H1 (cell line): ENCODE measurements at regions not wholly inside any gene's neighbourhood (a gene's known extent, or its start where the extent isn't known, plus 50 kb on each side); places are given as distances from the start of the nearest gene placed in this dataset.

Source experiments
- CTCF ChIA-PET: fragments of 300-600 bp; sonication (Branson Sonifier 250); formaldehyde crosslinking; loops from one replicate; lab custom pipeline; 2021; ENCODE audit not compliant: partially characterized antibody; lab: Charles Lee
- POLR2A ChIA-PET: fragments of 300-600 bp; sonication (Branson Sonifier 250); formaldehyde crosslinking; loops from one replicate; lab custom pipeline; 2021; ENCODE audit warnings: inconsistent platforms; ENCODE audit not compliant: partially characterized antibody; lab: Charles Lee
- DNase-seq, 2 experiments: peaks; one replicate each; pipeline versions ENCODE4 v3.0.0 to v3.0.0-alpha.2; 2010 to 2022; ENCODE audit warnings: low spot score in 2 of 2, low read depth in 1 of 2, mixed read lengths in 1 of 2
- FAIRE-seq: peaks from 2 replicates; lab custom pipeline; 2011; peaks lifted over from hg19 to GRCh38; lab: Jason Lieb, UNC
- H2AFZ ChIP-seq: 2 replicates; pipeline ENCODE4 v1.8.1; 2012; ENCODE audit warnings: low read length, inconsistent platforms
- H2AK5ac ChIP-seq: 2 replicates; pipeline ENCODE4 v1.6.1; 2013; ENCODE audit warnings: low read depth, low read length
- H2BK120ac ChIP-seq: replicated peaks from 2 replicates; pipeline ENCODE3; 2013; ENCODE audit warnings: low read depth, low read length, inconsistent platforms
- H2BK12ac ChIP-seq: 2 replicates; pipeline ENCODE4 v1.6.1; 2013; ENCODE audit warnings: low read depth, low read length
- H2BK15ac ChIP-seq: 2 replicates; pipeline ENCODE4 v1.6.1; 2013; ENCODE audit warnings: low read length
- H2BK20ac ChIP-seq: 2 replicates; pipeline ENCODE4 v1.6.1; 2013; ENCODE audit warnings: low read length
- H2BK5ac ChIP-seq: 2 replicates; pipeline ENCODE4 v1.6.1; 2013; ENCODE audit warnings: low read depth, low read length
- H3K14ac ChIP-seq: 2 replicates; pipeline ENCODE4 v1.6.1; 2013; ENCODE audit warnings: inconsistent platforms; ENCODE audit not compliant: insufficient read length
- H3K18ac ChIP-seq: 2 replicates; pipeline ENCODE4 v1.6.1; 2013; ENCODE audit warnings: low read length; ENCODE audit errors: extremely low read depth
- H3K23ac ChIP-seq: 2 replicates; pipeline ENCODE4 v1.6.1; 2013; ENCODE audit warnings: inconsistent platforms; ENCODE audit not compliant: insufficient read length
- H3K23me2 ChIP-seq: 2 replicates; pipeline ENCODE4 v1.6.1; 2013; ENCODE audit warnings: low read depth, low read length
- H3K27ac ChIP-seq: 2 replicates; pipeline ENCODE4 v1.6.1; 2011; ENCODE audit warnings: low read depth, low read length, inconsistent platforms
- H3K27me3 ChIP-seq, 4 experiments: replicated peaks in 1 of 4; 1 replicate in 1 of 4; 2 replicates in 3 of 4; pipeline versions ENCODE4 v1.6.1 to v1.8.1; 2011 to 2013; ENCODE audit warnings: low read length in 3 of 4, mild to moderate bottlenecking in 3 of 4, inconsistent platforms in 2 of 4, mixed read lengths in 2 of 4, moderate library complexity in 1 of 4; ENCODE audit not compliant: control insufficient read depth in 3 of 4, insufficient read depth in 3 of 4; ENCODE audit errors: extremely low read depth in 1 of 4
- H3K36me3 ChIP-seq, 4 experiments: 2 replicates each; pipeline versions ENCODE4 v1.6.1 to v1.8.1; 2011 to 2013; ENCODE audit warnings: mild to moderate bottlenecking in 4 of 4, low read length in 3 of 4, moderate library complexity in 2 of 4, control low read depth in 1 of 4, inconsistent platforms in 1 of 4; ENCODE audit not compliant: insufficient read depth in 4 of 4, control insufficient read depth in 2 of 4
- H3K4ac ChIP-seq: replicated peaks from 2 replicates; pipeline ENCODE3; 2013; ENCODE audit warnings: low read length, low read depth, mixed read lengths, inconsistent platforms; ENCODE audit not compliant: insufficient read length
- H3K4me1 ChIP-seq, 4 experiments: replicated peaks in 1 of 4; 1 replicate in 1 of 4; 2 replicates in 3 of 4; pipeline versions ENCODE4 v1.6.1 to v1.8.1; 2011 to 2013; ENCODE audit warnings: low read length in 3 of 4, inconsistent platforms in 2 of 4, mixed read lengths in 1 of 4; ENCODE audit not compliant: insufficient read depth in 4 of 4, control insufficient read depth in 3 of 4
- H3K4me2 ChIP-seq, 2 experiments: 2 replicates each; pipeline versions ENCODE4 v1.6.1 to v1.8.1; 2011 to 2013; ENCODE audit warnings: low read depth in 2 of 2, low read length in 2 of 2, control low read depth in 1 of 2, inconsistent platforms in 1 of 2, mild to moderate bottlenecking in 1 of 2; ENCODE audit not compliant: insufficient read depth in 1 of 2
- H3K4me3 ChIP-seq, 4 experiments: fragments of 200-600, 300-600 bp in 1 of 4; sonication (generic), shearing (Covaris generic), sonication (Bioruptor Twin) in 1 of 4; 2 replicates each; pipeline versions ENCODE4 v1.5.1 to v1.8.1; 2011 to 2016; ENCODE audit warnings: low read length in 4 of 4, low read depth in 3 of 4, control low read depth in 2 of 4, inconsistent platforms in 2 of 4, mild to moderate bottlenecking in 2 of 4, mixed read lengths in 1 of 4, moderate library complexity in 1 of 4; ENCODE audit not compliant: insufficient read depth in 2 of 4; ENCODE audit errors: extremely low read depth in 1 of 4
- H3K56ac ChIP-seq: replicated peaks from 2 replicates; pipeline ENCODE3; 2013; ENCODE audit warnings: low read depth, mild to moderate bottlenecking, mixed read lengths, low read length, inconsistent platforms; ENCODE audit not compliant: insufficient read length
- H3K79me1 ChIP-seq: 2 replicates; pipeline ENCODE4 v1.6.1; 2013; ENCODE audit warnings: low read depth, low read length, control low read depth
- H3K79me2 ChIP-seq, 2 experiments: 2 replicates each; pipeline versions ENCODE4 v1.6.1 to v1.8.1; 2012 to 2013; ENCODE audit warnings: low read length in 2 of 2, mild to moderate bottlenecking in 2 of 2, inconsistent platforms in 1 of 2; ENCODE audit not compliant: insufficient read depth in 2 of 2, control insufficient read depth in 1 of 2
- H3K9ac ChIP-seq, 4 experiments: replicated peaks in 1 of 4; 1 replicate in 1 of 4; 2 replicates in 3 of 4; pipeline versions ENCODE4 v1.6.1 to v1.8.1; 2011 to 2013; ENCODE audit warnings: low read depth in 3 of 4, low read length in 3 of 4, control low read depth in 2 of 4, mild to moderate bottlenecking in 2 of 4, moderate library complexity in 2 of 4, inconsistent platforms in 1 of 4; ENCODE audit errors: extremely low read depth in 1 of 4
- H3K9me3 ChIP-seq, 2 experiments: 2 replicates each; pipeline versions ENCODE4 v1.6.1 to v1.8.1; 2012 to 2013; ENCODE audit warnings: mild to moderate bottlenecking in 2 of 2, moderate library complexity in 2 of 2, control low read depth in 1 of 2, inconsistent platforms in 1 of 2, low read depth in 1 of 2, low read length in 1 of 2, mixed read lengths in 1 of 2; ENCODE audit not compliant: insufficient read depth in 2 of 2
- H4K20me1 ChIP-seq, 2 experiments: replicated peaks in 1 of 2; 2 replicates each; pipeline versions ENCODE3 to v1.8.1; 2011 to 2013; ENCODE audit warnings: inconsistent platforms in 2 of 2, low read length in 2 of 2, mild to moderate bottlenecking in 1 of 2; ENCODE audit not compliant: insufficient read depth in 2 of 2, control insufficient read depth in 1 of 2
- H4K5ac ChIP-seq: 2 replicates; pipeline ENCODE4 v1.6.1; 2013; ENCODE audit warnings: low read length, low read depth, mixed read lengths, inconsistent platforms; ENCODE audit not compliant: insufficient read length
- H4K8ac ChIP-seq: 2 replicates; pipeline ENCODE4 v1.8.0; 2013; ENCODE audit warnings: mild to moderate bottlenecking, moderate library complexity, low read length, inconsistent platforms; ENCODE audit not compliant: insufficient read depth; ENCODE audit errors: extremely low read depth
- H4K91ac ChIP-seq: replicated peaks from 2 replicates; pipeline ENCODE3; 2013; ENCODE audit warnings: low read length, mixed read lengths, inconsistent platforms; ENCODE audit not compliant: insufficient read length
- BRCA1 ChIP-seq: IDR thresholded peaks from 2 replicates; pipeline ENCODE4 v1.6.1; 2012; ENCODE audit warnings: low read depth, low read length, improper control_type of control experiment
- CHD2 ChIP-seq: IDR thresholded peaks from 2 replicates; pipeline ENCODE4 v1.6.1; 2012; ENCODE audit warnings: low read length, improper control_type of control experiment
- CREB1 ChIP-seq: IDR thresholded peaks from 2 replicates; pipeline ENCODE4 v1.6.1; 2012; ENCODE audit warnings: inconsistent platforms
- HDAC6 ChIP-seq: IDR thresholded peaks from one replicate; pipeline ENCODE4 v1.7.1; 2012; ENCODE audit warnings: low read depth, mild to moderate bottlenecking, inconsistent platforms, low read length, moderate library complexity
- KDM4A ChIP-seq: IDR thresholded peaks from one replicate; pipeline ENCODE4 v1.7.1; 2012; ENCODE audit warnings: low read depth, mild to moderate bottlenecking, moderate library complexity, low read length, inconsistent platforms; ENCODE audit not compliant: severe bottlenecking
- NANOG ChIP-seq: IDR thresholded peaks from 2 replicates; pipeline ENCODE4 v1.6.1; 2011; ENCODE audit warnings: low read length, low read depth, mild to moderate bottlenecking, inconsistent platforms; ENCODE audit not compliant: insufficient read depth, poor library complexity, severe bottlenecking
- POLR2AphosphoS5 ChIP-seq: IDR thresholded peaks from 2 replicates; pipeline ENCODE4 v1.6.1; 2011; ENCODE audit warnings: low read depth, low read length
- SIN3A ChIP-seq, 2 experiments: IDR thresholded peaks in 1 of 2; conservative IDR thresholded peaks in 1 of 2; 2 replicates each; pipeline ENCODE4 v1.6.1; 2011 to 2012; ENCODE audit warnings: low read length in 2 of 2, improper control_type of control experiment in 1 of 2, low read depth in 1 of 2, mild to moderate bottlenecking in 1 of 2
- SIRT6 ChIP-seq: IDR thresholded peaks from one replicate; pipeline ENCODE4 v1.7.1; 2012; ENCODE audit warnings: low read length, inconsistent platforms
- SIX5 ChIP-seq: IDR thresholded peaks from 2 replicates; pipeline ENCODE4 v1.6.1; 2011; ENCODE audit warnings: mild to moderate bottlenecking, low read depth, low read length
- TEAD4 ChIP-seq: IDR thresholded peaks from 2 replicates; pipeline ENCODE4 v1.6.1; 2012; ENCODE audit warnings: low read depth, low read length, inconsistent platforms, mixed read lengths
- WGBS, 2 experiments: shearing (Covaris generic) in 1 of 2; methylation state at CpG; one replicate each; pipeline versions ENCODE4 v1.1.6 to v1.1.7; 2013 to 2015; ENCODE audit warnings: low lambda C conversion rate in 2 of 2, mixed read lengths in 2 of 2, inconsistent platforms in 1 of 2, low coverage in 1 of 2, missing lambda C conversion rate in 1 of 2; ENCODE audit not compliant: insufficient replicate concordance in 2 of 2, insufficient coverage in 1 of 2, insufficient read length in 1 of 2; ENCODE audit errors: extremely low coverage in 1 of 2, missing lambda C conversion rate in 1 of 2; 5-methylcytosine and 5-hydroxymethylcytosine counted together
- TF ChIP-seq, protein P1 (sequence below): IDR thresholded peaks from 2 replicates; pipeline ENCODE4 v1.6.1; 2011; ENCODE audit warnings: low read length, improper control_type of control experiment

DNA sequence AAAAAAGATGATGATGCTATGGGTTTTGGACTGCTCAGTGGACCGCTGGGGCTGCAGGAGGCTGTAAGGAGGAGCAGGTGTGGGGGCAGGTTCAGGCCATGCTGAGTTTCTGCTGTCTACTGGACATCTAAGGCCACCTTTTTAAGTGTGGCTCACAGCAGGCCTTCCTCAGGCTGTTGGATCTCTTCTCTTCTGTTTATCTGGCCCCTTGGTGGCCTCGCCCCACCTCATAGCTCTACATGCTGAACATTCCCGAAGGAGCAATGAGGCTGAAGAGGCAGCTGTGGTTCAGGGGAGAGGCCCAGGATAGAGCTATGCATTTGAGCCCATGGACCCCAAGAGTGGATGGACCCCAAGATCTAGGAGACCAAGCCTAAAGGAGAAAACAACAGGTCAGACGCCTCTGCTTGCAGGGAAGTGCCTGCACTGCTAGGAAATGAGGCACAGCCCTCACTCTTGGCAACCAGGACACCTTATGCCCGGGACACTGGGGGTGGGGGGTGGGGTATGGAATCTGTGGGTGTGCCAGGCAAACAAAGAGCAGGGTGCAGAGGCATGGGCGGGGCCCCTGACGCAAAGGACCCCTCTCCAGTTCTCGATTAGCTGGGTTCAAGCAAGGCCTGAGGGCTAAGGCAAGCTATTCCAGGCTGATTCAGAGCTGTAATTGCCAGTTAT is 168.9 kb downstream of the BCOR start:
- H2AK5ac ChIP-seq: no peak overlapping the region
- H3K27me3 ChIP-seq: no peaks in the 10 kb centered on the region
- no peak overlapping the region for H2BK15ac ChIP-seq
- no peak overlapping the region for H4K8ac ChIP-seq
- no peak overlapping the region for H3K4me3 ChIP-seq
- H3K9ac ChIP-seq: no peak overlapping the region
- no peak overlapping the region for H2BK20ac ChIP-seq
- no peak overlapping the region for H3K14ac ChIP-seq
- H3K23ac ChIP-seq: no peak overlapping the region
- WGBS, 2 experiments: 95% methylated on average over 7 of the region's 8 CpGs; no CpG with 5 or more reads in 1 of the 2 experiments
- no peak overlapping the region for H3K56ac ChIP-seq
- ChIA-PET POLR2A (interaction anchor here (0.8 kb wide), 1 partner anchor 9 kb away, joined by 3 read pairs; no protein-coding TSS in a partner anchor), CTCF (interaction anchor here (0.6 kb wide), 1 partner anchor 338 kb away, joined by 3 read pairs; no protein-coding TSS in a partner anchor)
- no peak overlapping the region for H2BK120ac ChIP-seq
- no peaks in the 10 kb centered on the region for H4K20me1 ChIP-seq
- H3K4me2 ChIP-seq: no peak overlapping the region
- H3K27ac ChIP-seq: no peak overlapping the region
- H3K18ac ChIP-seq: no peak overlapping the region
- H4K5ac ChIP-seq: no peak overlapping the region
- peaks cover 0 to 3% (median 0%) of the 10 kb centered on the region in 4 experiments; a peak in 3 of 7 replicates for H3K4me1 ChIP-seq
- H4K91ac ChIP-seq: no peak overlapping the region
- DNase-seq (no peak), FAIRE-seq (no peak)
- H3K9me3 ChIP-seq: no peaks in the 10 kb centered on the region
- H3K23me2 ChIP-seq: no peaks in the 10 kb centered on the region
- H3K4ac ChIP-seq: no peak overlapping the region
- H3K79me1 ChIP-seq: no peaks in the 10 kb centered on the region
- no peak overlapping the region for H2BK12ac ChIP-seq
- no peak overlapping the region for H2BK5ac ChIP-seq
- H2AFZ ChIP-seq: no peak overlapping the region
- no peaks in the 10 kb centered on the region for H3K36me3 ChIP-seq
- no peaks in the 10 kb centered on the region for H3K79me2 ChIP-seq
- TF ChIP-seq SIN3A (conservative IDR thresholded peaks at IDR 0.05 in 1 of 2, IDR thresholded peaks at IDR 0.05 in 1 of 2; ENCODE audit: low read depth in 1 of 2, low read length in 2 of 2) (no peak), CREB1 (no peak), SIX5 (no peak), SIRT6 (no peak), BRCA1 (no peak), HDAC6 (no peak), CHD2 (no peak), POLR2AphosphoS5 (no peak), NANOG (no peak), TEAD4 (no peak), KDM4A (no peak)
- TF ChIP-seq, protein P1, sequence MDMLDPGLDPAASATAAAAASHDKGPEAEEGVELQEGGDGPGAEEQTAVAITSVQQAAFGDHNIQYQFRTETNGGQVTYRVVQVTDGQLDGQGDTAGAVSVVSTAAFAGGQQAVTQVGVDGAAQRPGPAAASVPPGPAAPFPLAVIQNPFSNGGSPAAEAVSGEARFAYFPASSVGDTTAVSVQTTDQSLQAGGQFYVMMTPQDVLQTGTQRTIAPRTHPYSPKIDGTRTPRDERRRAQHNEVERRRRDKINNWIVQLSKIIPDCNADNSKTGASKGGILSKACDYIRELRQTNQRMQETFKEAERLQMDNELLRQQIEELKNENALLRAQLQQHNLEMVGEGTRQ: no peak
